Loucy (cell line): ENCODE measurements at regions not wholly inside any gene's neighbourhood (a gene's known extent, or its start where the extent isn't known, plus 50 kb on each side); places are given as distances from the start of the nearest gene placed in this dataset.

Experiments used
- H2AFZ ChIP-seq: fragments of 200-600 bp; sonication (generic); 2 replicates; pipeline ENCODE4 v1.6.0; 2016; ENCODE audit warnings: antibody characterized with exemption, mild to moderate bottlenecking, low read length, moderate library complexity
- H3F3A ChIP-seq: fragments of 200-600 bp; 2 replicates; pipeline ENCODE4 v1.6.0; 2016; ENCODE audit warnings: antibody characterized with exemption, low read depth, mild to moderate bottlenecking
- H3K27me3 ChIP-seq: fragments of 200-600 bp; sonication (generic); 2 replicates; pipeline ENCODE4 v1.6.1; 2014; ENCODE audit warnings: low read length, mild to moderate bottlenecking; ENCODE audit not compliant: insufficient read depth, poor library complexity, severe bottlenecking
- H3K36me3 ChIP-seq: fragments of 200-600 bp; sonication (generic); 2 replicates; pipeline ENCODE4 v1.6.1; 2016; ENCODE audit warnings: low read length; ENCODE audit not compliant: insufficient read depth
- H3K4me1 ChIP-seq: fragments of 200-600 bp; sonication (generic); 2 replicates; pipeline ENCODE4 v1.5.1; 2014; ENCODE audit warnings: low read length, mild to moderate bottlenecking; ENCODE audit not compliant: insufficient read depth, poor library complexity, severe bottlenecking
- H3K4me2 ChIP-seq: fragments of 200-600 bp; sonication (generic); 2 replicates; pipeline ENCODE4 v1.6.0; 2014; ENCODE audit warnings: antibody characterized with exemption, low read length, low read depth, mild to moderate bottlenecking; ENCODE audit not compliant: poor library complexity, severe bottlenecking
- H3K4me3 ChIP-seq: fragments of 200-600 bp; sonication (generic); 2 replicates; pipeline ENCODE4 v1.5.1; 2014; ENCODE audit warnings: low read length, mild to moderate bottlenecking, mixed read lengths; ENCODE audit not compliant: poor library complexity, severe bottlenecking
- H3K79me2 ChIP-seq: fragments of 200-600 bp; sonication (generic); 2 replicates; pipeline ENCODE4 v1.6.1; 2014; ENCODE audit warnings: low read length; ENCODE audit not compliant: insufficient read depth
- H3K9ac ChIP-seq: fragments of 200-600 bp; sonication (generic); 2 replicates; pipeline ENCODE4 v1.6.0; 2014; ENCODE audit warnings: mild to moderate bottlenecking, low read depth, low read length, moderate library complexity; ENCODE audit not compliant: poor library complexity, severe bottlenecking
- H3K9me2 ChIP-seq: fragments of 200-600 bp; sonication (generic); replicated peaks from 2 replicates; pipeline ENCODE4 v1.6.1; 2016; ENCODE audit warnings: low read depth, low read length, mixed read lengths
- H3K9me3 ChIP-seq: fragments of 200-600 bp; sonication (generic); 2 replicates; pipeline ENCODE4 v1.6.1; 2014; ENCODE audit warnings: mild to moderate bottlenecking, antibody characterized with exemption, low read length, low read depth; ENCODE audit not compliant: insufficient read depth
- H4K20me1 ChIP-seq: fragments of 200-600 bp; sonication (generic); 2 replicates; pipeline ENCODE4 v1.6.0; 2014; ENCODE audit warnings: antibody characterized with exemption, low read length, mild to moderate bottlenecking; ENCODE audit not compliant: insufficient read depth, poor library complexity, severe bottlenecking
- EZH2phosphoT487 ChIP-seq: fragments of 200-600 bp; IDR thresholded peaks from 2 replicates; pipeline ENCODE4 v1.6.1; 2018; ENCODE audit warnings: antibody characterized with exemption, mild to moderate bottlenecking, moderate library complexity, borderline replicate concordance
- TF ChIP-seq, protein P1 (sequence below): fragments of 200-600 bp; sonication (generic); conservative IDR thresholded peaks from 2 replicates; pipeline ENCODE4 v1.5.1; 2014; ENCODE audit warnings: mild to moderate bottlenecking, antibody characterized with exemption, low read length

DNA sequence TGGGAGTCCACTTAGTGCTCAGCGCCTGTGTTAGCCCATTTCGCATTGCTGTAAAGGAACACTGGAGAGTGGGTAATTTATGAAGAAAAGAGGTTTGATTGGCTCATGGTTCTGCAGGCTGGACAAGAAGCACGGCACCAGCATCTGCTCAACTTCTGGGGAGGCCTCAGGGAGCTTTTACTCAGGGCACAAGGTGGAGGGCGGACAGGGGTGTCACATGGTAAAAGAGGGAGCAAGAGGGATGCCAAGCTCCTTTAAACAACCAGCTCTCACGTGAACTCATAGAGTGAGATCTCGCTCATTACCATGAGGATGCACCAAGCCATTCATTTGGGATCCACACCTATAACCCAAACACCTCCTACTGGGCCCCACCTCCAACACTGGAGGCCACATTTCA lies 181.4 kb upstream of the TLE3 start:
- H3K9ac ChIP-seq, result no peak overlapping the region

DNA sequence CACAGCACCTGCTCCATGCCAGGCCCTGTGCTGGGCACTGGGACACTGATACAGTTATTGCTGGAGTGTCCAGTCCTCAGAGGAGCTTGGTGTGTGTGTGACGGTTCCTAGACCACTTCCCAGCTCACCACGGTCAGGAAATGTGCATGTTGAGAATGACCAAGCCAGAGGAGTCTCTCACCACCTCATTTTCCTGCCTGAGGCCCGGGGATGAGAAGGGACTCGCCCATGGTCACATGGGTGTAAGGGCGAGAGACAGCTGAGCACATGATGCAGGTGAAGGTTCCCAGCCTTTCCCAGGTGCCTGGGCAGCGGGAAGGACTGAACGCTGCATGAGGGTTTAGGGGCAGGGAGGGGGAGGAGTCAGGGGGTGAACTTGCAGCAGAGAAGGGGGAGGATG lies 180.9 kb upstream of the TLE3 start:
- H3K9me2 ChIP-seq, result no peaks in the 10 kb centered on the region
- no peaks in the 10 kb centered on the region for H3K79me2 ChIP-seq
- no peak overlapping the region for H2AFZ ChIP-seq
- H3K4me3 ChIP-seq, result no peak overlapping the region
- TF ChIP-seq, protein P1, sequence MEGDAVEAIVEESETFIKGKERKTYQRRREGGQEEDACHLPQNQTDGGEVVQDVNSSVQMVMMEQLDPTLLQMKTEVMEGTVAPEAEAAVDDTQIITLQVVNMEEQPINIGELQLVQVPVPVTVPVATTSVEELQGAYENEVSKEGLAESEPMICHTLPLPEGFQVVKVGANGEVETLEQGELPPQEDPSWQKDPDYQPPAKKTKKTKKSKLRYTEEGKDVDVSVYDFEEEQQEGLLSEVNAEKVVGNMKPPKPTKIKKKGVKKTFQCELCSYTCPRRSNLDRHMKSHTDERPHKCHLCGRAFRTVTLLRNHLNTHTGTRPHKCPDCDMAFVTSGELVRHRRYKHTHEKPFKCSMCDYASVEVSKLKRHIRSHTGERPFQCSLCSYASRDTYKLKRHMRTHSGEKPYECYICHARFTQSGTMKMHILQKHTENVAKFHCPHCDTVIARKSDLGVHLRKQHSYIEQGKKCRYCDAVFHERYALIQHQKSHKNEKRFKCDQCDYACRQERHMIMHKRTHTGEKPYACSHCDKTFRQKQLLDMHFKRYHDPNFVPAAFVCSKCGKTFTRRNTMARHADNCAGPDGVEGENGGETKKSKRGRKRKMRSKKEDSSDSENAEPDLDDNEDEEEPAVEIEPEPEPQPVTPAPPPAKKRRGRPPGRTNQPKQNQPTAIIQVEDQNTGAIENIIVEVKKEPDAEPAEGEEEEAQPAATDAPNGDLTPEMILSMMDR, result no peak
- TF ChIP-seq EZH2phosphoT487, result no peak
- H3K9me3 ChIP-seq, result no peaks in the 10 kb centered on the region
- H4K20me1 ChIP-seq, result no peaks in the 10 kb centered on the region
- no peak overlapping the region for H3K9ac ChIP-seq
- no peaks in the 10 kb centered on the region for H3K36me3 ChIP-seq
- no peaks in the 10 kb centered on the region for H3K27me3 ChIP-seq
- H3F3A ChIP-seq, result no peaks in the 10 kb centered on the region
- H3K4me1 ChIP-seq, result peaks cover 11% of the 10 kb centered on the region
- H3K4me2 ChIP-seq, result no peak overlapping the region

More for the DNA sequence above, 181.4 kb upstream of the TLE3 start:
- TF ChIP-seq EZH2phosphoT487, result no peak
- TF ChIP-seq, protein P1, result no peak
- Histone ChIP-seq H3F3A (no peaks in the 10 kb centered on the region), H4K20me1 (no peaks in the 10 kb centered on the region), H3K9me2 (no peaks in the 10 kb centered on the region), H3K9me3 (no peaks in the 10 kb centered on the region), H3K4me1 (peaks cover 11% of the 10 kb centered on the region), H2AFZ (no peak overlapping the region), H3K36me3 (no peaks in the 10 kb centered on the region), H3K27me3 (no peaks in the 10 kb centered on the region), H3K4me2 (no peak overlapping the region), H3K4me3 (no peak overlapping the region), H3K79me2 (no peaks in the 10 kb centered on the region)

GRCh38 chr15:70277556-70277955 lies 179.8 kb upstream of the TLE3 start:
- H3K27me3 ChIP-seq, result no peaks in the 10 kb centered on the region
- no peaks in the 10 kb centered on the region for H3K9me3 ChIP-seq
- no peaks in the 10 kb centered on the region for H3K36me3 ChIP-seq
- no peaks in the 10 kb centered on the region for H3K79me2 ChIP-seq
- no peaks in the 10 kb centered on the region for H3F3A ChIP-seq
- H3K9me2 ChIP-seq, result no peaks in the 10 kb centered on the region
- no peaks in the 10 kb centered on the region for H4K20me1 ChIP-seq
- H3K9ac ChIP-seq, result no peak overlapping the region
- TF ChIP-seq, protein P1, result no peak
- no peak for TF ChIP-seq EZH2phosphoT487
- H3K4me1 ChIP-seq, result peaks cover 11% of the 10 kb centered on the region
- no peak overlapping the region for H3K4me3 ChIP-seq
- no peak overlapping the region for H3K4me2 ChIP-seq
- H2AFZ ChIP-seq, result no peak overlapping the region
